HG03135 (cell line): ENCODE measurements at regions not wholly inside any gene's neighbourhood (a gene's known extent, or its start where the extent isn't known, plus 50 kb on each side); places are given as distances from the start of the nearest gene placed in this dataset.

Source experiments
- ATAC-seq: cut with Tn5 transposase; IDR thresholded peaks from one replicate; pipeline ENCODE4 v1.9.1; 2021; ENCODE audit warnings: mild to moderate bottlenecking, moderate library complexity; ENCODE audit not compliant: unreplicated experiment

DNA sequence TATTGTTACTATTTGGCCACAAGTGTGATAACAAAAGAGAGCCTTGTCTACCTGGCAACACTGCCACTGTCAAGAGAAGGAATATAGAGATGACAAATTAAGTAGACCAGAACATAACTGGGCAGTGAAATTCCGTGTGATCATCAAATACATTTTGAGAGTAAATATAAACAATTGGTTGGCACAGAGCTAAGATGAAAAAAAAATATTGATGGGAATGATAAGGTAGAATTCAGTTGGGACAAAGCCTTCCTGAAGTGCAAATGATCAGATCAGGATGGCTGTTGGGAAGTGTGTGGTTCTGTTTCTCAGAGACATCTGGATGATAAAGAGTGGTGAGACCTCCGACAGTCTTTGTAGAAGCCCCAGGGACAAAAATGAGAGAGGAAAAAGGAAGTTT, 205.5 kb upstream of the CAMK1G start:
- ATAC-seq, result no peak

DNA sequence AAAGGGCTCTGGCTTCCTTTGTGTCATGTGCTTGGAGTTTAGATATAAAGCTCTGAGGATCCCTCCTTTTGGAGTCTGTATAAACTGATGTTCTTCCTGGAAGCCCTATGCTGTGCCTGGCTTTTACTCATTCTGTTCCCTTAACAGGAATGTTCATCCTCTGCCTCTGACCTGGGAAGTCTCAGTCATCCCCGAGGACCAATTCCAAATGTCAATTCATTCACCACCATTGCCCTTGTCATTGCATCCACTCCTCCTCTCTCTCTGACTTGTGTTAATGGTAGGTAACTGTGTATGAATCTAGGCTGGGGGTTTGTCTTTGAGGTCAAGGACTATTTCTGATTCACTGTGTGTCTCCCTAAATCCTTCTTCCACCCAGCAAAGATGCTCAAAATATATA, 204.2 kb upstream of the CAMK1G start:
- ATAC-seq, result no peak

DNA sequence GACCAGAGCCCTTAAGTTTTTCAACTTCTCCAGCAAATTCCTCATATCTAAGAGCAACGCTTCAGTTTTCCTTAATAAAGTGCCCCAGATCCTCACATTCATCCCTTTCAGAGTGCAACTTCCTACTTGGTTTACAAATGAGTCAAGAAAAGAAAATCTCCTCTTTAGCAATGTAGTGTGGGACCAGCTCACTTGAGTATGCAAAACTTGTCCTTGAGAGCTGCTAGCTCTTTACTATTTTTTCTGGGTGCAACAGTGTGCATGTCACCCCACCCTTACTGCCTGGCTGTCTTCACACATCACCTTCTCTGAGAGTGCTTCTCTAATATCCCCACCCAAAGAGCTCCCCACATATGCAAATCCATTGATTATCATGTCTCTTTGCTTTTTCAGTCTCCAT, 203.1 kb upstream of the CAMK1G start:
- no peak for ATAC-seq

DNA sequence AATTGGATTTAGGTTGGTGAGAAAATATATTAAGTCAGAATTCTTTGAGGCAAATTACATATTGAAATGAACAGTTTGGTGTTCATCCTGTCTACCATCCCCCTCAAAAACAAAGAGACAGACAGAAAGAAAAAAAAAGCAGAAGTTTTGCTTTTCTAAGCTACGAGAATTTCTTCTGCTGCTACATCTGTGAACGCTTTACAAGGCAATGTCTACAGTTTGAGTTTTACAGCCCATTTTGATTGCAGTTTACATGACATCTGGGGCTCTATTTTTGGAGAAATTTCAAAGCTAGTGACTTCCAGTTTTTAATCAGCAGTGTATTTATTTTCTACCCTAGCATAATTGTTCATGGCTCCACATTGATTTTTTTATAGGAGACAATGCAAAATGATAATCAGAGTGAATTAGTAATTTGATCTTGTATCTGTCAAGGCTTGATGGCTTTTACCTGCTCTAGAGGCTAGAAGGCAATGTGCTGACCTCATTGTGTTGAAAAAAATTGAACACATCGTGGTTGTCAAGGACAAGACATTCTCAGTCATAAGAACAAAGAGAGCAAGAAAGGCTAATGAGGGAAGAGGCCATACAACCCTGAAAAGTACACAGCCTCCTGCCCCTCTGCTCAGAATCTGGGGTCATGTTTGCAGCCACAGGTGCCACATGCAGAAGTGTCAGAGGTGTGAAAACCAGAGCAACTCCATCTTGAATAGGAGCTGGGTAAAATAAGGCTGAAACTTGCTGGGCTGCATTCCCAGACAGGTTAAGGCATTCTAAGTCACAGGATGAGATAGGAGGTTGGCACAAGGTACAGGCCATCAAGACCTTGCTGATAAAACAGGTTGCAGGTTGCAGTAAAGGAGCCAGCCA, 201.0 kb upstream of the CAMK1G start:
- ATAC-seq, result no peak

DNA sequence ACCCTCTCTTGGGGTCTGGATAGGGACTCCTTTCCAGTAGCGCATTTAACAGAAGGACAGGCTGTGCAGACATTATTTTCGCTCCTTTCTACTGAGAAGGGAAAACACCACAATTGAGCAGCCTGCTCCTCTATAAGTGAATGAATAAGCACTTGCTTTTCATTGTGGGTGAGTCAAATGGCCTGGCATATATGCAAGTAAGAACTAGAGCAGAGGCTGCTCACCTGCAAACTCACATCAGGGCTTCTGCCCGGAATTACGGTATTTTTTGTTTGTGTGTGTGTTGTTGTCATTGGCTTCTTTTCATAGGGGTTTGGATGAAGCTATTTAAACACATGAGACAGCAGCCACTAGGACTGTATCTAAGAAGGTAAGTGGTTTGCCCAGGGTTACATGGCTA, 200.1 kb upstream of the CAMK1G start:
- ATAC-seq, result no peak

DNA sequence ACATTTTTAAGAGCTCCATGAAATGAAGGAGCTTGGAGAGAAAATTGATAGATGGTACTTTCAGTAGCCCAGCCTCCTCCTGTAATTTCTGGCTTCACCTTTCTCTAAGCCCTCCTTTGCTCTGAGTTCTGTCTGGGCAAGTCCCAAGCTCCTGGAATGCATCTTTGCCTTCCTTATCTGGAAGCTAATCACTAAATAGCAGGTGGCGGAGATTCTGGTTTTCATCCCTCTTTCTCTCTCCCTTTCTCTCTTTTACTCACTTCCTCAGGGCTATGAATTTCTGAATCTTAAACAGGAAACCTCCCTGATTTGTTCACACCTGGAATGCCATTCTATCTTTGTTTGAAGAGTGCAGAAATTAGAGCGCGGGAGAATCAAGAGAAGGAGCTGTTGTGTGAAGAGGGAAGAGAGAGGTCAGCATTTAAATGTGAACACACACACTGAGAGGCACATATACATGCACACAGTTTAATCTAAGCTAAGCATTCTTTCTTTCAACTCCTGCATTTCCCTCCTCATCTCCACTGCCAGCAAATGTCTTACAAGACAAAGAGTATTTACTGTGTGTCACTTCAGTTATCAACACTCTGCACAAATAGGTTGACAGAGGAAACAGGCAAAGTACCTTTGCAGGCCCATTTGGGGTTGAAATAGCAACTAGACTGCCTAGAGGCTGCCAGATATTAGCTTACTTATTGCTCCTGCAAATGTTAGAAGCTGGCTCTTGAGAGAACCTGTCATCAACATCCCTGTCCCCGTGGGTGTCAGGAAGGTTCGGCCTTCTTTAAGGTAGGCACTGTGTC, 199.4 kb upstream of the CAMK1G start:
- no peak for ATAC-seq

DNA sequence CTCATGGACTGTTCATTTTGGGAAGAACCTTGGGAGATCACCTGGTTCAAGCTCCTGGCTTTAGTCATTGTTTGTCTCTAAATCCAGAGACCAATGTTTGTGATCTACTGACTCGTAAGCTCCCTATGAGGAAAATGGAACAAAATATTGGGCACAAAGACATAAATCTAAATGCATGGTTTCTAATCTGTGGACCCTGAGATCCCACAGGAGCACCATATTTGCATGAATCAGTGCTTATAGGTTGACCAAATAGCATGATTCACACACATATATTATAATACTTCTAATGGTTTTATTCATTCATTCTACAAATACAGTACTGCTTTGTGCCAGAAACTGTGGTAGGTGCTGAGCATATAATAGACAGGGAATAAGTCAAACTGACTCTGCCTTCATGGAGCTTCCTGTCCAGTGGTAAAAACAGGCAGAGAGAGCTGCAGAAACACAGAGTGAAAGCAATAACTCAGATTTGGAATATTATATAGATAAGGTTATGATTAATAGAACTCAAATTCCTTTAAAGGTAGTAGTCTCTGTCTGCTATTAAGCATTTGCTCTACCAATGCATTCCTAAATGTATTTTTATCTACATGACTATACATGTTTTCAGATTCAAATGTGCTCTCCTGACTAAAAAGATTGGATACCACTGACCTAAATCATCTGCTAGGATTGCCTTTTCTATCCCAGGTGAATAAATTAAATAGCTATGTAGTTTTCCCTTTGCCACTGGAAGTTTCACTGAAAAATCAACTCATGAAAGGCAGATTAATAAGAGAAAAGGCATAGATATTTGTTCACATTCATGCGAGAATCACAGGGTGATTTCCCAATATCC, 198.6 kb upstream of the CAMK1G start:
- no peak for ATAC-seq

DNA sequence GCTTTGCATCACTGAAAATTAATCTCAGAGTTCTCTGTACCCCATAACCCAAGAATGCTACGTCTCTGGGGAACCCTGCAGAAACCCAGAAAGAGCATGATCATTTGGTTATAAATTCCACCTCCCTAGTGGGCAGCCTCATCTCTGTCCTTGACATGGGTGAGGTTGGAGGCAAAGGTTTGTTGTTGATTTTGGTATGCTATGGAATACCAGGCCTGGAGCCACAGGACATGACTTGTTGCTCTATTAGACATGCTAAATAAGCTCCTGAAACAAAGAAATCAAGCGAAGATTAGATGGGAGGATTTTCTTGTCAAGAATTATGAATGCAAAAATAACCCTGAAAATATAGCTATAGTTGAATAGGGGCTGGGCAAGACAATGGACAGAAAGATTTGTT, 197.4 kb upstream of the CAMK1G start:
- ATAC-seq, result no peak

DNA sequence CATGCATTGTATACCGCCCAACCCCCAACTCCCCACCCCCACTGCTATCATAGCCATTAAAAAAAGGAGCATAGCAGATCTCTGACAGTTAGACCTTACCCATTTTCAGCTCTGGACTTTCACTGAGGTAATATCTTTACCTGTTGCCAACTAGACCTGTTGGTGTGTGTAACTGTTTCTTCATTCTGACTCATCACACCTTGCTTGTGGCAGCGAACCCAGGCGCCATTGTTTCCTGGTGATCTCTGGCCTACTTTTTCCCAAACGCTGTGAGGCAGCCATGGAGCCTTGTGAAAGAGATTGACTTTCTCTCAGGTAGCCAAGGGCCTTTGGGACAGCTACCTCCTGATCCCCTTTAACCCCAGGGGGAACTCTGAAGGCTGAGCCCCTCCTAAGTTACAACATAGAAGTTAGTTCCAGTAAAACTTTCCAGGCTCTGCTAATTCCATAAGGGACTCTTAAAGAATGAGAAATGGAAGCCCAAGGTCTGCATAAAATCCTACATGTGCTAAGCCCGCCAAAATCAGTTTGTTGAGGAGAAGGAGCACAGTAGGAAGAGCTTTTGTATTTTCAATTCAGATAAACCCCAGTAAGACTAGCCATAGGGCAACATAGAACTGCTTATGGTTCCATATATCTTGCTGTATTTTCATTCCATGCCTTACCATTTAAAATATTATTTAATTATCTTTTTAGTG, 196.1 kb upstream of the CAMK1G start:
- no peak for ATAC-seq

DNA sequence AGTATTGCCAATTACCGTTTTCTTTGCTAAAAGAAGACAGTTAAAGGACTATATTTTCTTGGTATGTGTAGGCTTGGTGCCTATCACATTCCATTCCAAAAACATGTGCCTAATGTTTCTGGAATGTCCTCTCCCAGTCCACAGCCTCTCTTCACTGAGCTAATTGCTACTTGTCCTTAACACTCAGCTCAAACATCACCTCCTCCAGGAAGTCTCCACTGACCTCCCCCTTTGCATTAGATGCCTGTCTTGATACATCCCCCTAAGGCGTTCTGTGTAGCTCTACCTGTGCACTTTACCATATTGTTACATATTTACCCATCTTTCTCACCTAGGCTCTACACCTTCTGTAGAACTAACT, 195.6 kb upstream of the CAMK1G start:
- ATAC-seq, result no peak

DNA sequence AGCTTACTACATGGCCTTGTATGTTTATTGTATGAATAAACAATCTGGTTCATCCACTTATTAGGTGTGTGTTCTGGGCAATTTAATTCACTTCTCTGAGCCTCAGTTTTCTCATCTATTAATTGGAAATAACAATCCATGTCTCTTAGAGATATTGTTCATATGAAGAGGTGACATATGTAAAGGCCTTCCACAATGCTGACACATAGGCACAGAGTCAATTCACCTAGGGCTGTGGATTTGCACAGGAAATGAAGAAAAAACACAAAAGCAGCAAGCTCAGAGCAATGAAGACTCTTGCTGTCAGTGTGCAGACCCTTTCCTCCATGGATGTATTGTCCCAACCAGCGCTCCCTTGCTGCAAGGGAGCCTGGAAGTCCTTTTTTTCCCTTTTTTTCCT, 195.2 kb upstream of the CAMK1G start:
- no peak for ATAC-seq

DNA sequence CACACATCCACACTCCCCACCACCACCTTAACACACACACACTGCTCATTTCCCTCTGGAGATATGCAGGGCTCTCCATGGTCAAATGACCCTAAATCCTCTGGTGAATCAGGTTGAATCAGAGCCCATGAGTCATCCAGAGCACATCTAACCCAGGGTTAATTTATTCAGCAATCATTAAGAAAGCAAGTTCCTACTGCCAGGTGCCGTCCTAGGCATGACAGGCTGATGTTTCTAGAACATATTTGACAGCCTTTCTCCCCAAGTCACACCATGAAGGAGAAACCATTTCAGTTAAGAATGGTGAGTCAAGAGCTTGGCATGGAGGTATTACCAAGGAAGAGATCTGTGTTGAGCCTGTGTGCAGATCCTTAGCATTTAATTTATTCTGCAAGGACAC, 194.3 kb upstream of the CAMK1G start:
- ATAC-seq, result no peak

DNA sequence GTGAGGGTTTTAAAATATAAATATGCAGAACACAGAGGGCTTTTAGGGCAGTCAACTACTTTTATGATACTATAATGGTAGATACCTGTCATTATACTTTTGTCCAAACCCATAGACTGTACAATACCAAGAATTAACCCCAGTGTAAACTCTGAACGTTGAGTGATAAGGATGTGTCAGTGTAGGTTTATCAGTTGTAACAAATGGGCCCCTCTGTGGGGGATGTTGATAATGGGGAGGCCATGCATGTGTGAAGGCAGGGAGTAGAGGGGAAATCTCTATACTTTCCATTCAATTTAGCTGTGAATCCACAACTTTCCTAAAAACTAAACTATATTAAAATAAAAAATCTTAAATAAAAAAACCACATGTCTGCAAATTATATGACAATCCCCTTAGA, 193.5 kb upstream of the CAMK1G start:
- no peak for ATAC-seq

DNA sequence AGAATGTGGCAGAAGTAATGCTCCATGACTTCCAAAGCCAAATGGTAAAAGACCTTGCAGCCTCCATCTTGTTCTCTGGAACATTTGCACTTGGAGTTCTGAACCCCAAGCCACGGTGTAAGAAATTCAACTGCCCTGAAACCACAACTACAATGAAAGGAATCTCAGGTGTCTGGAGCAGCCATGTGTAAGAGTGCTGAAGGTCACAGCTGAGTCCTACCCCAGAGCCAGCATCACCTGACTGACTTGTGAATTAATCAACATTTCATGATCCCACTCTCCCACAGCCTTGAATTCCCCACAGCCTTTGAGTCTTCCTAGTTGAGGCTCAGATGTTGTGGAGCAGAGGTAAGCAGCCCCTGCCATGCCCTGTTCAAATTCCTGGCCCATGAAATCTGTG, 192.8 kb upstream of the CAMK1G start:
- no peak for ATAC-seq

DNA sequence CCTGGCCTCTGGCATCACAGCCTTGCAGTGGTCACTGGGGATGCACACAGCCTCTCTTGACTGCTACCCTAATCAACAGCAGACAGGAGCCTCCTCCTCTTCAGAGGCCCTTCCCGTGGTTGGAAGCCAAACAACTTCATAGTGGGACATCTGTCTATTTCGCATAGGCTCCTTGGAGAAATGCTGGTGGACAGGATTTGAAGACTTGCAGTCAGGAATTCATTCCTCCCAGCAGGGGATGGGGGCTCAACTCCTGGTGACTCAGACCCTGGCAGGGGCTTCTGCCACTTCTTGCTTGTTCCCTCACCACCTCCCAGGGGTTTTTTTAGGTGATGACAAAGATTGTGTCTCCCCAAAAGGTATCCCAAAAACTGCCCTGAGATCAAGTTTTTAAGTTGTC, 191.7 kb upstream of the CAMK1G start:
- no peak for ATAC-seq

DNA sequence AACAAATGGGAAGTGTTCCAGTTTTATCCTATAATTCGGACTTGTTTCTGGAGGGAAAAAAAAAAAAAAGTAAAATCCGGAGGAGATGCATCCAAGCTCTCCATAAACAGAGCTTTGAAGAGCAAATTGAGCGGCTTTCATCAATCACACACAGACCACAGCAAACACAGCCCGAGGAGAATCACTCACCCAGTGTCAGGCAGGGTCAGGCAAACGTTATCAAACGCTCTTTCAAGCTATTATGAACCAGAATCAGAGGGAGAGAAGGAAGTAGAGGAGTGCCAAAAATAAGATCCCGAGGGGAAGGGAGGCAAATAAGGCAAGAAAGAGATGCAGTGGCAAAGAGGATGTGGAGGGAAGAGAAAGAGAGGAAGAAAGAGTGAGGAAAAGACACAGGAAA, 188.3 kb upstream of the CAMK1G start:
- no peak for ATAC-seq

DNA sequence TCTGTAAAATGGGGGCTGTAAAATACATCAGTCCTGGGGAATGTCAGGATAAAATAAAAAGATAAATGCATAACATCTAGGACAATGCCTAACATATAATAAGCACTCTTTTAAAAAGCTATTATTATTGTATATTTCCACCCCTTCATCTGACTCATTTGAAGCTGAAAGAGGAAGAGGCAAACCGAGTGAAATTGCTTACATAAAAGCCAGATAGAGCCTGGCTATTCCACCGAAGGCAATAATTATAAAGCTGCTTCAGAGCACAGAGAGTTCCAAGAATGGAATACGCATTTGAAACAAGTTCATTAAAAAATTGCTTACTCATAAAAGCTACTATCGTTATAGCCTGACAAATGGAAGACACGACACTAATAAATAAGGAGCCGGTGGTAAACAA, 186.1 kb upstream of the CAMK1G start:
- no peak for ATAC-seq

DNA sequence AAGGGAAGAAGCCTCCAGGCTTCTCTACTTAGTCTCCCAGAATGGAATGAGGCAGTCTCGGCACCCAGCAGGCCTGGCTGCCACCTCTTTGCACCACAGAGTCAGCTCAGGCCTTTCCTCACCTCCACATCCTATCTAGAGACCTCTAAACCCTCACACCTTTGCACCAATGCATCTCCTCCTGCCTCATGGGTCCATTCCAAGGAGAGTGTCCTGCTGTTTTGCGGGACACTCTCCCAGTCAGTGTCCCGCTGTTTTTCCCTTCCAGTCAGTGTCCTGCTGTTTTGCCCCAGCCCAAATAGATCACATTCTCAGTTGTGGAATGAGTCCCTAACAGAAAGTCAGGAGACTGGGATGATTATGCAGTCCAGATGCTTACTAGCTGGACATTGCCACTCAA, 185.6 kb upstream of the CAMK1G start:
- ATAC-seq, result no peak

DNA sequence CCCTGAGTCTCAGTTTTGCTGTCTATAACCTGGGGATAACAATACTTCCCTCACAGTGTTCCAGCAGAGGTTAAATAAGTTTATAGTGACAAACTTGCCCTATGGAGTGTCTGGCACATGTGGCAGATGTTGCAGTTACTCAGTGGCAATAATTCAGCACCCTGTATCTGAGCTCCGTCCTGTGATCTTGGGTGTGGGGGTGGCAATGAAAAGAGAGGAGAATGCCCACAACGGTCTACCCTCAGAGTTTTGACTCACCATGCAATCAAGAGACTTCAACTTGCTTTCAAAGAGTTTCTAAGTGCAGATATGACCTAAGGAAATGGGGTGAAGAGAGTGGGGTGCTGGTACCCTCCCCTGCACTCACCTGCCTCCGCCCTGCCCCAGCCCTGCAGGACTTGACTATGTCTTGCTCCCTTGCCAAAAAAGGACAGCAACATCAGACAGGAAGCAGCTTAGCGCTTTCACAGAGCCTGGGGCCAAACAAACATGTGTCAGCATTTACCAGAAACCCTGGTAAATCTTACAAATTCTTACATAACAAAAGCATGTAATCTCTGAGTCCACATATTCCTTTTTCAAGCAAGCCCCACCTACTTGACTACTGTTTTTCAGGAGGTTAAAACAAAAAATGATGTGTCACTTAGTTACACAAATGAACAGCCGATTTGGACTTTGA, 185.1 kb upstream of the CAMK1G start:
- no peak for ATAC-seq

DNA sequence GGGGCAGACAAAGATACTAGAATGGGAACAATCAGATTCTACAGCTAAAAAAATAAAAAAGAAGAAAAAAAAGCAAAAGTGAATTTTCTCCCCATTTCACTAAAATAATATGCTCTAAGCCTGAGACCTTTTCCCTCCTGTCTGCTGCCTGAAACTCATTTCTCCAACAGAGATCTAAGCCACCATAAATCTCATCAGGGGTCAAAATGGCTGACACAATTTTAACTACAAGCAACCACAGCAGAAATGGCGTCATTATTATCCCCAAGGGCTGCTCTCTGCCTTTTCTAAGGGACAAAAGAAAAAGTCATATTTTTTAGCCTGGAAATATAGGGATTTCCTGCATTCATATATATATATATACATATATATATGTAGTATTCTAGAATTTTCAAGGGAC, 183.7 kb upstream of the CAMK1G start:
- no peak for ATAC-seq
